Activated CD4-positive, alpha-beta T cell treated with anti-CD3 and anti-CD28 coated beads for 24 hours (primary cell): ENCODE measurements at regions not wholly inside any gene's neighbourhood (a gene's known extent, or its start where the extent isn't known, plus 50 kb on each side); places are given as distances from the start of the nearest gene placed in this dataset.

Source experiments
- DNase-seq, 2 donors: peaks; one replicate each; pipeline ENCODE4 v3.0.0-alpha.2; 2020; ENCODE audit warnings: low read depth in 2 of 2

DNA sequence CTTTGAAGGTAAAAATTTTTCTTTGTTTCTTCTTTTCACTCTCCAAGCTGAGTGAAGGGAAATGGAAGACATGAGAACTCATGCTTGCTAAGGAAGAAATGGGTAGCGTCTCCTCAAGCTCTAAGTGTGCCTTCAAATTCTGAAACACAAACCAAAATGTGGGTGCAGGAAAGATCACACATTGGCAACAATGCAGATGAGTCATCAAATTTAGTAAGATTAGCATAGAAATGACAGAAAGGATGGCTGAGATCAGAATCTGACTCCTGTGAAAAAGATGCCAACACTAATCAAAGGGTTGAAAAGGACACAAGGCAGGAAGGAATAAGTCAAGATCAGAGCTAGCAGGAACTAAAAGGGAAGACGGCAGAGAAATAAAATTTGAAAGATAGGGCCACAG is 61.1 kb upstream of the ZNF462 start:
- DNase-seq, result no peak
